HEK293 (cell line): ENCODE measurements at regions not wholly inside any gene's neighbourhood (a gene's known extent, or its start where the extent isn't known, plus 50 kb on each side); places are given as distances from the start of the nearest gene placed in this dataset.

Source experiments
- ZNF10 ChIP-seq: fragments of 450-650 bp; formaldehyde crosslinking; IDR thresholded peaks from 2 replicates; pipeline ENCODE4 v1.5.1; 2017; ENCODE audit warnings: missing biosample characterization, missing genetic modification characterization
- TF ChIP-seq, protein P1 (sequence below): fragments of 450-650 bp; formaldehyde crosslinking; IDR thresholded peaks from 2 replicates; pipeline ENCODE4 v1.5.1; 2016; ENCODE audit warnings: missing biosample characterization, missing genetic modification characterization

DNA sequence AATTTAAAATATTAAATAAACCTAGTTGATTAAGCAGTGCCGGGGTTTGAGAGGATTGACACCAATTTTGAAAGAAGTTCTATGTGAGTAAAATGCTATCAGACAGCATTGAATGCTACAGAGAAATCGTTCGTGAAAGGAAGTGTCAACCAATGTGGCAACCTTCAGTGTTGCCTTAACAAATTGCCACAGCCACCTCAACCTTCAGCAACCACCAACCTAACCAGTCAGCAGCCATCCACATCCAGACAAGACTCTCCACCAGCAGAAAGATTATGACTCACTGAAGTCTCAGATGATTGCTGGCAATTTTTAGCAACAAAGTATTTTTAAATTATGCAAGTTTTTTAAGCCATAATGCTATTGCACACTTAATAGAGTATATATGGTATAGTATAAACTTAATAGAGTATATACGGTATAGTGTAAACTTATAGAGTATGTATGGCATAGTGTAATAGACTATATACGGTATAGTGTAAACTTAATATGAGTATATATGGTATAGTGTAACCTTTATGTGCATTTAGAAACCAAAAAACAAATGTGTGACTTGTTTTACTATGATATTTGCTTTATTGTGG, 65.3 kb upstream of the ID4 start:
- TF ChIP-seq, protein P1, sequence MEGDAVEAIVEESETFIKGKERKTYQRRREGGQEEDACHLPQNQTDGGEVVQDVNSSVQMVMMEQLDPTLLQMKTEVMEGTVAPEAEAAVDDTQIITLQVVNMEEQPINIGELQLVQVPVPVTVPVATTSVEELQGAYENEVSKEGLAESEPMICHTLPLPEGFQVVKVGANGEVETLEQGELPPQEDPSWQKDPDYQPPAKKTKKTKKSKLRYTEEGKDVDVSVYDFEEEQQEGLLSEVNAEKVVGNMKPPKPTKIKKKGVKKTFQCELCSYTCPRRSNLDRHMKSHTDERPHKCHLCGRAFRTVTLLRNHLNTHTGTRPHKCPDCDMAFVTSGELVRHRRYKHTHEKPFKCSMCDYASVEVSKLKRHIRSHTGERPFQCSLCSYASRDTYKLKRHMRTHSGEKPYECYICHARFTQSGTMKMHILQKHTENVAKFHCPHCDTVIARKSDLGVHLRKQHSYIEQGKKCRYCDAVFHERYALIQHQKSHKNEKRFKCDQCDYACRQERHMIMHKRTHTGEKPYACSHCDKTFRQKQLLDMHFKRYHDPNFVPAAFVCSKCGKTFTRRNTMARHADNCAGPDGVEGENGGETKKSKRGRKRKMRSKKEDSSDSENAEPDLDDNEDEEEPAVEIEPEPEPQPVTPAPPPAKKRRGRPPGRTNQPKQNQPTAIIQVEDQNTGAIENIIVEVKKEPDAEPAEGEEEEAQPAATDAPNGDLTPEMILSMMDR (tag by site-specific recombination), result no peak
- TF ChIP-seq ZNF10 (tag by site-specific recombination), result no peak
